Ectodermal cell (in vitro differentiated cells): ENCODE measurements at regions not wholly inside any gene's neighbourhood (a gene's known extent, or its start where the extent isn't known, plus 50 kb on each side); places are given as distances from the start of the nearest gene placed in this dataset.

Experiments
- H3K27ac ChIP-seq: 2 replicates; pipeline ENCODE4 v1.7.0; 2013; ENCODE audit warnings: mild to moderate bottlenecking, low read depth, low read length; ENCODE audit not compliant: insufficient read depth, poor library complexity, severe bottlenecking
- H3K27me3 ChIP-seq: 2 replicates; pipeline ENCODE4 v1.7.0; 2013; ENCODE audit warnings: mild to moderate bottlenecking, low read length; ENCODE audit not compliant: insufficient read depth, control insufficient read depth, poor library complexity, severe bottlenecking
- H3K36me3 ChIP-seq: one replicate; pipeline ENCODE4 v1.7.0; 2013; ENCODE audit warnings: low read length; ENCODE audit not compliant: control insufficient read depth, insufficient read depth
- H3K4me1 ChIP-seq: one replicate; pipeline ENCODE4 v1.7.0; 2013; ENCODE audit warnings: low read length; ENCODE audit not compliant: control insufficient read depth, insufficient read depth
- H3K4me3 ChIP-seq: 2 replicates; pipeline ENCODE4 v1.7.0; 2013; ENCODE audit warnings: low read depth, low read length, control low read depth; ENCODE audit not compliant: insufficient read depth
- H3K9me3 ChIP-seq: 2 replicates; pipeline ENCODE4 v1.7.0; 2013; ENCODE audit warnings: mild to moderate bottlenecking, low read length, moderate library complexity; ENCODE audit not compliant: control insufficient read depth
- WGBS, 2 experiments: methylation state at CpG; one replicate each; pipeline ENCODE4 v1.1.7; 2013; ENCODE audit warnings: missing lambda C conversion rate in 2 of 2; 5-methylcytosine and 5-hydroxymethylcytosine counted together

GRCh38 chr6:144896871-144897270, 611.7 kb downstream of the UTRN start:
- H3K36me3 ChIP-seq: no peaks in the 10 kb centered on the region
- no peak overlapping the region for H3K27ac ChIP-seq
- H3K4me3 ChIP-seq: no peak overlapping the region
- H3K4me1 ChIP-seq: no peaks in the 10 kb centered on the region
- H3K27me3 ChIP-seq: no peaks in the 10 kb centered on the region
- peaks cover 5% of the 10 kb centered on the region for H3K9me3 ChIP-seq

GRCh38 chr6:144897441-144897921, 612.3 kb downstream of the UTRN start:
- no peaks in the 10 kb centered on the region for H3K36me3 ChIP-seq
- peaks cover 8% of the 10 kb centered on the region for H3K9me3 ChIP-seq
- no peaks in the 10 kb centered on the region for H3K4me1 ChIP-seq
- H3K4me3 ChIP-seq: no peak overlapping the region
- H3K27ac ChIP-seq: no peak overlapping the region
- 90 to 92% methylated on average over 4 of the region's 4 CpGs for WGBS, 2 experiments
- no peaks in the 10 kb centered on the region for H3K27me3 ChIP-seq

GRCh38 chr6:144898052-144898689, 613.0 kb downstream of the UTRN start:
- H3K4me1 ChIP-seq: no peaks in the 10 kb centered on the region
- no peak overlapping the region for H3K4me3 ChIP-seq
- H3K27ac ChIP-seq: no peak overlapping the region
- no peaks in the 10 kb centered on the region for H3K36me3 ChIP-seq
- H3K9me3 ChIP-seq: peaks cover 8% of the 10 kb centered on the region
- H3K27me3 ChIP-seq: no peaks in the 10 kb centered on the region
- 85 to 94% methylated on average over 2 to 3 of the region's 3 CpGs for WGBS, 2 experiments

GRCh38 chr6:144898741-144899140, 613.6 kb downstream of the UTRN start:
- no peak overlapping the region for H3K27ac ChIP-seq
- WGBS, 2 experiments: 100% methylated on average over 1 of the region's 1 CpG; no CpG with 5 or more reads in 1 of the 2 experiments
- no peaks in the 10 kb centered on the region for H3K4me1 ChIP-seq
- H3K27me3 ChIP-seq: no peaks in the 10 kb centered on the region
- peaks cover 8% of the 10 kb centered on the region for H3K9me3 ChIP-seq
- no peaks in the 10 kb centered on the region for H3K36me3 ChIP-seq
- H3K4me3 ChIP-seq: no peak overlapping the region

- H3K27me3 ChIP-seq: no peaks in the 10 kb centered on the region
These were observed 614.0 kb downstream of the UTRN start for GRCh38 chr6:144899161-144899560.

GRCh38 chr6:144901412-144901811, 616.3 kb downstream of the UTRN start:
- H3K9me3 ChIP-seq: peaks cover 8% of the 10 kb centered on the region
- no peak overlapping the region for H3K4me3 ChIP-seq
- no peaks in the 10 kb centered on the region for H3K36me3 ChIP-seq
- no peaks in the 10 kb centered on the region for H3K27me3 ChIP-seq
- H3K4me1 ChIP-seq: no peaks in the 10 kb centered on the region
- WGBS, 2 experiments: 88 to 100% methylated on average over 1 of the region's 1 CpG
- H3K27ac ChIP-seq: no peak overlapping the region

More at GRCh38 chr6:144899161-144899560, 614.0 kb downstream of the UTRN start:
- no peak overlapping the region for H3K27ac ChIP-seq
- H3K9me3 ChIP-seq: peaks cover 8% of the 10 kb centered on the region
- H3K4me1 ChIP-seq: no peaks in the 10 kb centered on the region
- H3K36me3 ChIP-seq: no peaks in the 10 kb centered on the region
- H3K4me3 ChIP-seq: no peak overlapping the region
- 100% methylated on average over 1 of the region's 1 CpG; no CpG with 5 or more reads in 1 of the 2 experiments for WGBS, 2 experiments

- WGBS, 2 experiments: 92 to 100% methylated on average over 1 of the region's 1 CpG
- H3K36me3 ChIP-seq: no peaks in the 10 kb centered on the region
- H3K27ac ChIP-seq: no peak overlapping the region
- H3K4me1 ChIP-seq: no peaks in the 10 kb centered on the region
- H3K4me3 ChIP-seq: no peak overlapping the region
- H3K27me3 ChIP-seq: no peaks in the 10 kb centered on the region
- H3K9me3 ChIP-seq: no peaks in the 10 kb centered on the region
These were observed 622.9 kb downstream of the UTRN start for GRCh38 chr6:144908004-144908403.

- H3K4me1 ChIP-seq: no peaks in the 10 kb centered on the region
- 92% methylated on average over 3 of the region's 3 CpGs for WGBS, 2 experiments
These were observed 624.7 kb downstream of the UTRN start for GRCh38 chr6:144909753-144910285.

GRCh38 chr6:144911322-144911721, 626.2 kb downstream of the UTRN start:
- Histone ChIP-seq H3K4me1 (no peaks in the 10 kb centered on the region), H3K9me3 (no peaks in the 10 kb centered on the region), H3K27ac (no peak overlapping the region), H3K36me3 (no peaks in the 10 kb centered on the region), H3K4me3 (no peak overlapping the region), H3K27me3 (no peaks in the 10 kb centered on the region)
- WGBS, 2 experiments: 87 to 90% methylated on average over 2 of the region's 2 CpGs

More at GRCh38 chr6:144909753-144910285, 624.7 kb downstream of the UTRN start:
- no peaks in the 10 kb centered on the region for H3K36me3 ChIP-seq
- no peak overlapping the region for H3K27ac ChIP-seq
- H3K4me3 ChIP-seq: no peak overlapping the region
- H3K27me3 ChIP-seq: no peaks in the 10 kb centered on the region
- no peaks in the 10 kb centered on the region for H3K9me3 ChIP-seq

GRCh38 chr6:144912474-144912873, 627.3 kb downstream of the UTRN start:
- no peaks in the 10 kb centered on the region for H3K9me3 ChIP-seq
- no peaks in the 10 kb centered on the region for H3K4me1 ChIP-seq
- no peaks in the 10 kb centered on the region for H3K27me3 ChIP-seq
- H3K36me3 ChIP-seq: no peaks in the 10 kb centered on the region
- 86% methylated on average over 1 of the region's 2 CpGs; no CpG with 5 or more reads in 1 of the 2 experiments for WGBS, 2 experiments
- H3K27ac ChIP-seq: no peak overlapping the region
- no peak overlapping the region for H3K4me3 ChIP-seq
